ENCODE measurements at regions not wholly inside any gene's neighbourhood (a gene's known extent, or its start where the extent isn't known, plus 50 kb on each side); places are given as distances from the start of the nearest gene placed in this dataset.

- no peak for TF ChIP-seq CTCF (IDR thresholded peaks at IDR 0.05)
- TF ChIP-seq POLR2A (IDR thresholded peaks at IDR 0.05), result no peak
Observed at GRCh38 chrX:23276475-23276874, 58.2 kb upstream of the PTCHD1 start.

Data from esophagus squamous epithelium (tissue), 4 donors.